Muscle layer of duodenum (tissue), 2 donors: ENCODE measurements at regions not wholly inside any gene's neighbourhood (a gene's known extent, or its start where the extent isn't known, plus 50 kb on each side); places are given as distances from the start of the nearest gene placed in this dataset.
"Not testable (repeated sequence)": the region's sequence is repeated elsewhere in the genome, so short reads cannot be mapped to it uniquely, and the experiment has no call there.

Source experiments
- H3K27ac ChIP-seq: one replicate; pipeline ENCODE4 v1.7.0; 2013; ENCODE audit warnings: mild to moderate bottlenecking, low read length
- H3K27me3 ChIP-seq: one replicate; pipeline ENCODE4 v1.7.0; 2013; ENCODE audit warnings: low read depth, mild to moderate bottlenecking, control low read depth, low read length
- H3K36me3 ChIP-seq, 2 donors: one replicate each; pipeline ENCODE4 v1.7.0; 2013; ENCODE audit warnings: low read length in 2 of 2, control low read depth in 1 of 2, mild to moderate bottlenecking in 1 of 2; ENCODE audit not compliant: insufficient read depth in 2 of 2, control insufficient read depth in 1 of 2
- H3K4me1 ChIP-seq, 2 donors: one replicate each; pipeline ENCODE4 v1.7.0; 2013; ENCODE audit warnings: low read length in 2 of 2, mild to moderate bottlenecking in 2 of 2, control low read depth in 1 of 2, moderate library complexity in 1 of 2; ENCODE audit not compliant: insufficient read depth in 2 of 2, control insufficient read depth in 1 of 2
- H3K4me3 ChIP-seq, 2 donors: one replicate each; pipeline ENCODE4 v1.7.0; 2013; ENCODE audit warnings: low read length in 2 of 2, low read depth in 1 of 2, mild to moderate bottlenecking in 1 of 2
- H3K9me3 ChIP-seq, 2 donors: one replicate each; pipeline ENCODE4 v1.7.0; 2013; ENCODE audit warnings: low read length in 2 of 2, control low read depth in 1 of 2, mild to moderate bottlenecking in 1 of 2; ENCODE audit not compliant: control insufficient read depth in 1 of 2
- donor health status: healthy.

GRCh38 chr7:94314413-94315410, 80.0 kb upstream of the COL1A2 start:
- H3K4me3 ChIP-seq = no peak overlapping the region
- peaks cover 0 to 8% of the 10 kb centered on the region in 2 donors for H3K4me1 ChIP-seq
- no peaks in the 10 kb centered on the region for H3K27me3 ChIP-seq
- no peak overlapping the region for H3K27ac ChIP-seq
- no peaks in the 10 kb centered on the region for H3K9me3 ChIP-seq
- no peaks in the 10 kb centered on the region for H3K36me3 ChIP-seq

- not testable (repeated sequence) for H3K4me1 ChIP-seq, H3K36me3 ChIP-seq, H3K27ac ChIP-seq, H3K27me3 ChIP-seq, H3K4me3 ChIP-seq, H3K9me3 ChIP-seq
Observed at GRCh38 chr7:94321138-94321537, 73.6 kb upstream of the COL1A2 start.

GRCh38 chr7:94323844-94324243, 70.9 kb upstream of the COL1A2 start:
- Histone ChIP-seq H3K27me3 (no peaks in the 10 kb centered on the region), H3K27ac (peak overlapping the region; percentile 28), H3K4me3 (no peak overlapping the region), H3K4me1 (no peaks in the 10 kb centered on the region), H3K36me3 (no peaks in the 10 kb centered on the region), H3K9me3 (peaks cover 0 to 2% of the 10 kb centered on the region in 2 donors)

- peak overlapping the region; percentile 28 for H3K27ac ChIP-seq
- no peaks in the 10 kb centered on the region for H3K27me3 ChIP-seq
- H3K9me3 ChIP-seq = peaks cover 0 to 2% of the 10 kb centered on the region in 2 donors
- no peaks in the 10 kb centered on the region for H3K4me1 ChIP-seq
- no peaks in the 10 kb centered on the region for H3K36me3 ChIP-seq
- H3K4me3 ChIP-seq = no peak overlapping the region
Observed at GRCh38 chr7:94324380-94325121, 70.1 kb upstream of the COL1A2 start.

GRCh38 chr7:94325122-94325475, 69.6 kb upstream of the COL1A2 start:
- H3K27ac ChIP-seq = peak overlapping the region; percentile 28
- peaks cover 0 to 2% of the 10 kb centered on the region in 2 donors for H3K9me3 ChIP-seq
- no peaks in the 10 kb centered on the region for H3K27me3 ChIP-seq
- H3K4me1 ChIP-seq = no peaks in the 10 kb centered on the region
- no peaks in the 10 kb centered on the region for H3K36me3 ChIP-seq
- H3K4me3 ChIP-seq = no peak overlapping the region

GRCh38 chr7:94330269-94331020, 64.2 kb upstream of the COL1A2 start:
- Histone ChIP-seq H3K27me3 (no peaks in the 10 kb centered on the region), H3K36me3 (no peaks in the 10 kb centered on the region), H3K27ac (no peak overlapping the region), H3K4me3 (no peak overlapping the region), H3K9me3 (no peaks in the 10 kb centered on the region), H3K4me1 (no peaks in the 10 kb centered on the region)

- Histone ChIP-seq H3K4me1 (no peaks in the 10 kb centered on the region), H3K9me3 (no peaks in the 10 kb centered on the region), H3K4me3 (no peak overlapping the region)
Observed at GRCh38 chr7:94332571-94332970, 62.1 kb upstream of the COL1A2 start.

GRCh38 chr7:94333810-94334209, 60.9 kb upstream of the COL1A2 start:
- no peaks in the 10 kb centered on the region for H3K36me3 ChIP-seq
- no peaks in the 10 kb centered on the region for H3K9me3 ChIP-seq
- H3K27me3 ChIP-seq = no peaks in the 10 kb centered on the region
- H3K27ac ChIP-seq = no peak overlapping the region
- H3K4me1 ChIP-seq = no peaks in the 10 kb centered on the region
- no peak overlapping the region for H3K4me3 ChIP-seq

More at GRCh38 chr7:94332571-94332970, 62.1 kb upstream of the COL1A2 start:
- H3K27ac ChIP-seq = no peak overlapping the region
- no peaks in the 10 kb centered on the region for H3K27me3 ChIP-seq
- H3K36me3 ChIP-seq = no peaks in the 10 kb centered on the region

GRCh38 chr7:94335586-94335985, 59.1 kb upstream of the COL1A2 start:
- Histone ChIP-seq H3K4me3 (no peak overlapping the region), H3K4me1 (no peaks in the 10 kb centered on the region), H3K27ac (no peak overlapping the region), H3K9me3 (no peaks in the 10 kb centered on the region), H3K36me3 (no peaks in the 10 kb centered on the region), H3K27me3 (no peaks in the 10 kb centered on the region)

GRCh38 chr7:94336009-94336408, 58.7 kb upstream of the COL1A2 start:
- Histone ChIP-seq H3K4me3 (no peak overlapping the region), H3K4me1 (no peaks in the 10 kb centered on the region), H3K9me3 (no peaks in the 10 kb centered on the region), H3K27ac (no peak overlapping the region), H3K27me3 (no peaks in the 10 kb centered on the region), H3K36me3 (no peaks in the 10 kb centered on the region)

GRCh38 chr7:94338921-94339371, 55.7 kb upstream of the COL1A2 start:
- H3K4me3 ChIP-seq = no peak overlapping the region
- H3K27me3 ChIP-seq = no peaks in the 10 kb centered on the region
- H3K36me3 ChIP-seq = no peaks in the 10 kb centered on the region
- no peaks in the 10 kb centered on the region for H3K4me1 ChIP-seq
- no peak overlapping the region for H3K27ac ChIP-seq
- H3K9me3 ChIP-seq = no peaks in the 10 kb centered on the region
